ENCODE measurements at regions not wholly inside any gene's neighbourhood (a gene's known extent, or its start where the extent isn't known, plus 50 kb on each side); places are given as distances from the start of the nearest gene placed in this dataset.

DNA sequence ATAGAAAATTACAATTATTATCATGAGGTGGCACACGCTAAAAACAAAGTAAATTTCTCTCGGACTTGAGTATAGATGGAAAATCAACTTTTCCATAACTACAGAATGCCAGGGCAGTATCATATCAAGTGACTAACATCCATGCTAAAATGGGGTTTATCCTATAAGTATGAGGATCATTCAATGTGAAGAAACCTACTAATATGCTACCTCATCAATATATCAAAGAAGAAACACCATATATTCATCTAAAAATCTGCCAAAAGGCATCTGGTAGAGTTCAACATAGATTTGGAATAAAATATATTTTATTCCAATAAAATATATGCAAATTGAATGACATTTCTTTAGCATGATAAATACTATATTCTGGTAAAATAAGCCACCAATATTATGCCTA lies 894.4 kb downstream of the MCTP2 start:
- no peak overlapping the region for H2AFZ ChIP-seq (ENCODE audit: low read depth, low read length)
- H3K4me3 ChIP-seq (ENCODE audit: low read depth in 1 of 2, low read length in 2 of 2): no peak overlapping the region
- H3K27ac ChIP-seq (ENCODE audit: low read length): no peak overlapping the region
- TF ChIP-seq, protein P1, sequence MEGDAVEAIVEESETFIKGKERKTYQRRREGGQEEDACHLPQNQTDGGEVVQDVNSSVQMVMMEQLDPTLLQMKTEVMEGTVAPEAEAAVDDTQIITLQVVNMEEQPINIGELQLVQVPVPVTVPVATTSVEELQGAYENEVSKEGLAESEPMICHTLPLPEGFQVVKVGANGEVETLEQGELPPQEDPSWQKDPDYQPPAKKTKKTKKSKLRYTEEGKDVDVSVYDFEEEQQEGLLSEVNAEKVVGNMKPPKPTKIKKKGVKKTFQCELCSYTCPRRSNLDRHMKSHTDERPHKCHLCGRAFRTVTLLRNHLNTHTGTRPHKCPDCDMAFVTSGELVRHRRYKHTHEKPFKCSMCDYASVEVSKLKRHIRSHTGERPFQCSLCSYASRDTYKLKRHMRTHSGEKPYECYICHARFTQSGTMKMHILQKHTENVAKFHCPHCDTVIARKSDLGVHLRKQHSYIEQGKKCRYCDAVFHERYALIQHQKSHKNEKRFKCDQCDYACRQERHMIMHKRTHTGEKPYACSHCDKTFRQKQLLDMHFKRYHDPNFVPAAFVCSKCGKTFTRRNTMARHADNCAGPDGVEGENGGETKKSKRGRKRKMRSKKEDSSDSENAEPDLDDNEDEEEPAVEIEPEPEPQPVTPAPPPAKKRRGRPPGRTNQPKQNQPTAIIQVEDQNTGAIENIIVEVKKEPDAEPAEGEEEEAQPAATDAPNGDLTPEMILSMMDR (IDR thresholded peaks at IDR 0.05; ENCODE audit: borderline replicate concordance, extremely low read depth, low read length, poor library complexity, severe bottlenecking): no peak
- TF ChIP-seq EZH2 (IDR thresholded peaks at IDR 0.05; ENCODE audit: borderline replicate concordance, low read depth, low read length, severe bottlenecking): no peak
- DNase-seq: no peak
- no peak for ATAC-seq (ENCODE audit: insufficient read depth, low read depth)
- H3K4me2 ChIP-seq (ENCODE audit: insufficient read depth, low read length): no peak overlapping the region
- H3K79me2 ChIP-seq (ENCODE audit: insufficient read depth, low read length): no peaks in the 10 kb centered on the region
- no peaks in the 10 kb centered on the region for H3K4me1 ChIP-seq (ENCODE audit: insufficient read depth, low read length)
- H3K9ac ChIP-seq (ENCODE audit: low read depth, low read length): no peak overlapping the region
- H3K36me3 ChIP-seq (ENCODE audit: insufficient read depth, low read length): no peaks in the 10 kb centered on the region
- no peaks in the 10 kb centered on the region for H4K20me1 ChIP-seq (ENCODE audit: insufficient read depth, low read length)
- no peaks in the 10 kb centered on the region for H3K9me3 ChIP-seq (ENCODE audit: insufficient read depth, low read length, severe bottlenecking)
- H3K27me3 ChIP-seq (ENCODE audit: insufficient read depth, low read length, poor library complexity): peaks cover 4% of the 10 kb centered on the region

DNA sequence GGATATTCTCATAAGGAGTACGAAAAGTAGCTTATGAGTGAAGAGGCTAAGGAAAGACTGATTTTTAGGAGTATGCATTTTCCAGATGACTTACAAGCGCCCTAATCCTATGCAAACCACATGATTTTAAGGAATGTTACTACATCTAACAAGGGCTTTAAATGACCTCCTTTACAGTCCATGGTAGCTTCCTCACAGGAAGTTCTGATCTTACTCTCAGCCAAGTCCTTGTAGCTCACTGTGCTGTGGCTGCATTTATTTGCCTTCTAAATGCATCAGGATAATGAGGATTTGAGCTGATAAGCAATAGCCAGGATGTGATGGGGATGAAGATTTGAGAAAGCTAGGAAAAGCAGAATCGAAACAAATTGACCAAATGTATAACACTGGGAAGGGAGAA lies 896.0 kb downstream of the MCTP2 start:
- Histone ChIP-seq H3K36me3 (ENCODE audit: insufficient read depth, low read length) (no peaks in the 10 kb centered on the region), H3K9ac (ENCODE audit: low read depth, low read length) (no peak overlapping the region), H3K27me3 (ENCODE audit: insufficient read depth, low read length, poor library complexity) (no peaks in the 10 kb centered on the region), H4K20me1 (ENCODE audit: insufficient read depth, low read length) (no peaks in the 10 kb centered on the region), H3K4me3 (ENCODE audit: low read depth in 1 of 2, low read length in 2 of 2) (no peak overlapping the region), H3K27ac (ENCODE audit: low read length) (no peak overlapping the region), H3K4me2 (ENCODE audit: insufficient read depth, low read length) (no peak overlapping the region), H3K9me3 (ENCODE audit: insufficient read depth, low read length, severe bottlenecking) (no peaks in the 10 kb centered on the region), H2AFZ (ENCODE audit: low read depth, low read length) (no peak overlapping the region), H3K4me1 (ENCODE audit: insufficient read depth, low read length) (no peaks in the 10 kb centered on the region), H3K79me2 (ENCODE audit: insufficient read depth, low read length) (no peaks in the 10 kb centered on the region)
- no peak for DNase-seq
- ATAC-seq (ENCODE audit: insufficient read depth, low read depth): no peak
- TF ChIP-seq EZH2 (IDR thresholded peaks at IDR 0.05; ENCODE audit: borderline replicate concordance, low read depth, low read length, severe bottlenecking): no peak
- TF ChIP-seq, protein P1 (IDR thresholded peaks at IDR 0.05; ENCODE audit: borderline replicate concordance, extremely low read depth, low read length, poor library complexity, severe bottlenecking): no peak

DNA sequence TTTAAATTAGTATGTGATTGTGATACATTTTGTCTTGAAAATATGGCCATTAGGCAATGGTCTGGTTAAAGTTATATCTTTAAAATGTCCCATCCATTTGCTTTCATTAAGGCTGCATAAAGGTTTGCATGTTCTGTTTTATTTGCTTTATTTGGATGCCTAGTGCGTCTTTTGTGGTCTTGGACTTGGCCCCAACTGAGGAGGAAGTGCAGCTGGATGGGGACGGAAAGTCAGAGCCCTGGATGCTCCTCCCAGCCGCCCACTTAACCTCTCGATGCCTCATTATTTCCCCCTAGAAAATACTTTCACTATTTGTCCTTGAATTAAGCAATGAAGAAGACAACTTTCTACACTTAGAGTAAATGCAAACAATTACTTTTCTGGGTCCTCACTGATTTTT lies 898.2 kb downstream of the MCTP2 start:
- no peaks in the 10 kb centered on the region for H3K79me2 ChIP-seq (ENCODE audit: insufficient read depth, low read length)
- no peak overlapping the region for H3K4me2 ChIP-seq (ENCODE audit: insufficient read depth, low read length)
- DNase-seq (no peak), ATAC-seq (ENCODE audit: insufficient read depth, low read depth) (no peak)
- no peak overlapping the region for H3K9ac ChIP-seq (ENCODE audit: low read depth, low read length)
- H3K4me1 ChIP-seq (ENCODE audit: insufficient read depth, low read length): no peaks in the 10 kb centered on the region
- H3K36me3 ChIP-seq (ENCODE audit: insufficient read depth, low read length): no peaks in the 10 kb centered on the region
- H3K9me3 ChIP-seq (ENCODE audit: insufficient read depth, low read length, severe bottlenecking): no peaks in the 10 kb centered on the region
- H3K4me3 ChIP-seq (ENCODE audit: low read depth in 1 of 2, low read length in 2 of 2): no peak overlapping the region
- H2AFZ ChIP-seq (ENCODE audit: low read depth, low read length): no peak overlapping the region
- no peak overlapping the region for H3K27ac ChIP-seq (ENCODE audit: low read length)
- TF ChIP-seq EZH2 (IDR thresholded peaks at IDR 0.05; ENCODE audit: borderline replicate concordance, low read depth, low read length, severe bottlenecking): no peak
- TF ChIP-seq, protein P1 (IDR thresholded peaks at IDR 0.05; ENCODE audit: borderline replicate concordance, extremely low read depth, low read length, poor library complexity, severe bottlenecking): no peak
- H4K20me1 ChIP-seq (ENCODE audit: insufficient read depth, low read length): no peaks in the 10 kb centered on the region
- H3K27me3 ChIP-seq (ENCODE audit: insufficient read depth, low read length, poor library complexity): no peaks in the 10 kb centered on the region

DNA sequence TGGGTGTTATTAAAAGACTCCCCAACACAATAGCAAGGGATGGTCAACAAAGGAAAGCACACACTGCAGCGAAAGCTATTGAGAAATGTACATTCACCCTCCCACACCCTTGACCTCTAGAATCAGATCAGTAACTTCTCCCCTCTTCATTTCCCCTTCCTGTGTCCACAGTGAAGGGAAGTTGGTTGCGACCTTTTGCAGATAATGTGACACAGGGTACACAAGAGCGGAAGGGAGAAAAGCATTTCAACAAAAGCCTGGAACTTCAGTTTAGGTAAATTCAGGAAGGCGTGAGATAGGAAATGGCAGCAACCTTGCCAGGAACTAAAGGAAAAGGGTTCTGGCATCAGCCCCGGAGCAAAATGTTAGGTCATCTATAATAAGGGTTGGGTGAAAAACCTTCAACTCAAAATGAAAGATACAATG lies 899.8 kb downstream of the MCTP2 start:
- Histone ChIP-seq H4K20me1 (ENCODE audit: insufficient read depth, low read length) (no peaks in the 10 kb centered on the region), H3K27ac (ENCODE audit: low read length) (no peak overlapping the region), H3K4me2 (ENCODE audit: insufficient read depth, low read length) (no peak overlapping the region), H3K4me3 (ENCODE audit: low read depth in 1 of 2, low read length in 2 of 2) (no peak overlapping the region), H3K4me1 (ENCODE audit: insufficient read depth, low read length) (no peaks in the 10 kb centered on the region), H3K27me3 (ENCODE audit: insufficient read depth, low read length, poor library complexity) (no peaks in the 10 kb centered on the region), H3K9ac (ENCODE audit: low read depth, low read length) (no peak overlapping the region), H2AFZ (ENCODE audit: low read depth, low read length) (no peak overlapping the region), H3K9me3 (ENCODE audit: insufficient read depth, low read length, severe bottlenecking) (no peaks in the 10 kb centered on the region), H3K79me2 (ENCODE audit: insufficient read depth, low read length) (no peaks in the 10 kb centered on the region), H3K36me3 (ENCODE audit: insufficient read depth, low read length) (no peaks in the 10 kb centered on the region)
- no peak for ATAC-seq (ENCODE audit: insufficient read depth, low read depth)
- no peak for DNase-seq
- TF ChIP-seq, protein P1 (IDR thresholded peaks at IDR 0.05; ENCODE audit: borderline replicate concordance, extremely low read depth, low read length, poor library complexity, severe bottlenecking): no peak
- TF ChIP-seq EZH2 (IDR thresholded peaks at IDR 0.05; ENCODE audit: borderline replicate concordance, low read depth, low read length, severe bottlenecking): no peak
